Omental fat pad (tissue), 3 donors: ENCODE measurements at regions not wholly inside any gene's neighbourhood (a gene's known extent, or its start where the extent isn't known, plus 50 kb on each side); places are given as distances from the start of the nearest gene placed in this dataset.

Source experiments
- ATAC-seq: fragments of 150-250 bp; one replicate; pipeline ENCODE4 v1.9.1; 2016; ENCODE audit warnings: mild to moderate bottlenecking, moderate library complexity; ENCODE audit not compliant: low FRiP score
- DNase-seq: peaks from one replicate; pipeline ENCODE4 v3.0.0-alpha.2; 2019; ENCODE audit warnings: low spot score
- TF ChIP-seq, protein P1 (sequence below), 3 donors: fragments of 450-650 bp; IDR thresholded peaks; one replicate each; pipeline ENCODE4 v1.5.1; 2016 to 2017; ENCODE audit warnings: antibody characterized with exemption in 3 of 3, mild to moderate bottlenecking in 3 of 3, moderate library complexity in 2 of 3

DNA sequence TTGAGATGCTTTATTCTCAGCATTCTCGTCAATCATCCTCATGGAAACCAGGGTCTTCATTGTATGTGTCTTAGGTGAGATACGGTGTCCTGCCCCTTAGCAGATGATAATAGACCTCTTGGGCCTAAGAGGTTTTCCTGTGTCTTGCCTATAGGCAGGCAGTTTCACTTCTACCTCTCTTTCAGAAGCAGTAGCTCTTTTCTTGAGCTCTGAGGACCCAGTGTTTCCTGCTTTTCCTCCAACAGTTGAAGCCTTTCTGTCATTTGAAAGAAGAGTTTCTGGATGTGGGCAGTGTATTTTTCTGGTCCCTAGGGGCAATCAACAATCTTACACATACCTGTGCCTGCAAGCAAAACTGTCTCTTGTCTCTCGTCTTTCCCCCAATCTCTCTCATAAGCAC, 1550.3 kb upstream of the LRRTM3 start:
- DNase-seq = no peak
- ATAC-seq = no peak

GRCh38 chr10:65377687-65378086, 1548.1 kb upstream of the LRRTM3 start:
- TF ChIP-seq, protein P1, sequence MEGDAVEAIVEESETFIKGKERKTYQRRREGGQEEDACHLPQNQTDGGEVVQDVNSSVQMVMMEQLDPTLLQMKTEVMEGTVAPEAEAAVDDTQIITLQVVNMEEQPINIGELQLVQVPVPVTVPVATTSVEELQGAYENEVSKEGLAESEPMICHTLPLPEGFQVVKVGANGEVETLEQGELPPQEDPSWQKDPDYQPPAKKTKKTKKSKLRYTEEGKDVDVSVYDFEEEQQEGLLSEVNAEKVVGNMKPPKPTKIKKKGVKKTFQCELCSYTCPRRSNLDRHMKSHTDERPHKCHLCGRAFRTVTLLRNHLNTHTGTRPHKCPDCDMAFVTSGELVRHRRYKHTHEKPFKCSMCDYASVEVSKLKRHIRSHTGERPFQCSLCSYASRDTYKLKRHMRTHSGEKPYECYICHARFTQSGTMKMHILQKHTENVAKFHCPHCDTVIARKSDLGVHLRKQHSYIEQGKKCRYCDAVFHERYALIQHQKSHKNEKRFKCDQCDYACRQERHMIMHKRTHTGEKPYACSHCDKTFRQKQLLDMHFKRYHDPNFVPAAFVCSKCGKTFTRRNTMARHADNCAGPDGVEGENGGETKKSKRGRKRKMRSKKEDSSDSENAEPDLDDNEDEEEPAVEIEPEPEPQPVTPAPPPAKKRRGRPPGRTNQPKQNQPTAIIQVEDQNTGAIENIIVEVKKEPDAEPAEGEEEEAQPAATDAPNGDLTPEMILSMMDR (IDR thresholded peaks at IDR 0.05) = no peak
- no peak for DNase-seq
- ATAC-seq = no peak

More for the DNA sequence above, 1550.3 kb upstream of the LRRTM3 start:
- TF ChIP-seq, protein P1 (IDR thresholded peaks at IDR 0.05) = no peak

- TF ChIP-seq, protein P1 (IDR thresholded peaks at IDR 0.05) = no peak
- ATAC-seq (no peak), DNase-seq (no peak)
These were observed 1531.1 kb upstream of the LRRTM3 start for GRCh38 chr10:65394502-65395297.

DNA sequence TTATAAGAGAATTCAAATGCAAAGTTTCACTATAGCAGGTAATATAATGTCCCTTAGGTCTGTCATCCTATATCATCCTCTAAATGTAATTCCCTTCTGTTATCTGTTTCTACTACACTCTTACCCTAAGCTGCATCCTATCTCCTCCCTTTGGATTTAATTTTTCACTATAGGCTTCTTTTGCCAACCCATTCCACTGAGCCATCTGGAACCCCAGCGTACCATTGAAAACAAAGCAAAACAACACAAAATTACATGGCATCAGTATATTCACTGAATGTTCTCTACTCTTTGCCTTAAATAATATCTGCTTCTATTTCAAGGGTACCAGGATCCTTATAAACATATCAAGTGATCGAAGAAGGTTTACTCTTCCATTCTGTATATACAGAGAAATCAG, 1530.2 kb upstream of the LRRTM3 start:
- TF ChIP-seq, protein P1 (IDR thresholded peaks at IDR 0.05) = no peak
- no peak for ATAC-seq

DNA sequence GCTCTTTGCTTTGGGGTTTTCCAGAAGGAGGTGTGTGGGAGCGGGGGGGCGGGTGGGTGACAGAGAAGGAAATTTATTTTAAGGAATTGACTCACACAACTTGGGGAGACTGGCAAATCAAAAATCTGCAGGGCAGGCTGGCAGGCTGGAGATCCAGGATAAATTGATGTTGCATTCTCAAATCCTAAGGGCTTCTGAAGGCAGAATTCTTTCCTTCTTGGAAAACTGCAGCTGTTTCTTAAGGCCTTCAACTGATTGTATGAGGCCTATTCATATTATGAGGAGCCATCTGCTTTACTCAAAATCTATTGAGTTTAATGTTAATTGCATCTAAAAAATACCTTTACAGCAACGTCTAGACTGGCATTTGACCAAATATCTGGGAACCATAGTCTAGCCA, 1528.8 kb upstream of the LRRTM3 start:
- DNase-seq = no peak
- ATAC-seq = no peak
- TF ChIP-seq, protein P1 (IDR thresholded peaks at IDR 0.05) = no peak

More for the DNA sequence above, 1530.2 kb upstream of the LRRTM3 start:
- no peak for DNase-seq

DNA sequence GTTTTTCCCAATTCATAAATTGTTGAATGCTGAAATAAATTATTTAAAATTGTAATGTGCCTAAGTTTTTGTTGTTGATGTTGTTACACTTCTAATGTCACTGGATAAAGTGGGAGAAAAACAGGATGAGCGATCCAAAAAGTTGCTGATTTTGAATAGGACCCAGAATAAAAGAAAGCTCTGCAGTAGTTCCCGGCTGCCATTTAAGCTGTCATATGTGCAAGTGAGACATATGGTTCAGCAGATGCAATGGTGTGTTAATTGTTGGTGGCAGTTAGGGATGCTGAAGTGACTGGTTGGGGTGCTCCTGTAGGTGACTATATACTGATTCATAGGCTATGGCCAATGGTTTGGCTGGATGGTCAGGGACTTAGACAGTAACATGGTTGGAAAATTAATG, 1517.4 kb upstream of the LRRTM3 start:
- ATAC-seq = no peak
- TF ChIP-seq, protein P1 (IDR thresholded peaks at IDR 0.05) = no peak
- DNase-seq = no peak

DNA sequence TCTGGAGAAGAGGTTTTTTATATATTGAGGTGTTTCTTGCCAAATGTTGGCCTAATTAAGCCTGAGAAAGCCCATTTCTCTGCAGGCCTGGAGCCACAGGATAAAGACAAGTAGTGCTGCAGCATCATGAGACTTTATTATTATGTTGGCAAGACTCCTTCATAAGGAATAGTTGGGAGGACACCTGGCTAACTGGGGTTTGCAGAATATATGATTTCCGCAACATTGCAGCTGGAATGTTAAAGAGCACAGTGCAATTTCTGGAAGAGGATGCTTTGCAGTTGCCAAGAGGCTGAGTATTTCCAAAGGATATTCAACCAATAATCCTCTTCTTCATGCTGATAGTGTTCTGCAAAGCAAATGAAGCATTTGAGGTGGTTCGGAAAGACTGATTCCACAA, 1512.8 kb upstream of the LRRTM3 start:
- ATAC-seq (no peak), DNase-seq (no peak)
- TF ChIP-seq, protein P1 (IDR thresholded peaks at IDR 0.05) = no peak
